Fibroblast of peridontal ligament (primary cell): ENCODE measurements at regions not wholly inside any gene's neighbourhood (a gene's known extent, or its start where the extent isn't known, plus 50 kb on each side); places are given as distances from the start of the nearest gene placed in this dataset.
A peak's percentile ranks its signal among the peaks of the same experiment; 100 is the strongest.

Experiments
- DNase-seq: peaks from one replicate; pipeline ENCODE4 v3.0.0-alpha.2; 2010; ENCODE audit errors: extremely low read depth

GRCh38 chr3:43866529-43867353, 176.0 kb downstream of the ABHD5 start:
- DNase-seq: peak; percentile 78

GRCh38 chr3:43867436-43868072, 176.8 kb downstream of the ABHD5 start:
- peak; percentile 85 for DNase-seq

GRCh38 chr3:43869491-43869890, 178.8 kb downstream of the ABHD5 start:
- no peak for DNase-seq

- peak; percentile 58 for DNase-seq
Observed at GRCh38 chr3:43870120-43870519, 179.4 kb downstream of the ABHD5 start.

GRCh38 chr3:43870844-43871626, 180.3 kb downstream of the ABHD5 start:
- no peak for DNase-seq

- DNase-seq: no peak
Observed at GRCh38 chr3:43871627-43872245, 181.0 kb downstream of the ABHD5 start.

- peak; percentile 66 for DNase-seq
Observed at GRCh38 chr3:43872301-43872700, 181.6 kb downstream of the ABHD5 start.

GRCh38 chr3:43872901-43873300, 182.2 kb downstream of the ABHD5 start:
- DNase-seq: peak; percentile 66

- DNase-seq: no peak
Observed at GRCh38 chr3:43873723-43874122, 183.0 kb downstream of the ABHD5 start.

GRCh38 chr3:43874290-43874689, 183.6 kb downstream of the ABHD5 start:
- no peak for DNase-seq

- DNase-seq: no peak
Observed at GRCh38 chr3:43874731-43875130, 184.0 kb downstream of the ABHD5 start.

GRCh38 chr3:43876648-43877047, 185.9 kb downstream of the ABHD5 start:
- no peak for DNase-seq

GRCh38 chr3:43879166-43879565, 188.4 kb downstream of the ABHD5 start:
- no peak for DNase-seq

- no peak for DNase-seq
Observed at GRCh38 chr3:43882976-43883680, 192.4 kb downstream of the ABHD5 start.

GRCh38 chr3:43883729-43884396, 193.1 kb downstream of the ABHD5 start:
- DNase-seq: no peak

- DNase-seq: no peak
Observed at GRCh38 chr3:43884581-43884980, 193.8 kb downstream of the ABHD5 start.

- no peak for DNase-seq
Observed at GRCh38 chr3:43885908-43886618, 195.3 kb downstream of the ABHD5 start.

- no peak for DNase-seq
Observed at GRCh38 chr3:43892061-43892460, 201.3 kb downstream of the ABHD5 start.

- no peak for DNase-seq
Observed at GRCh38 chr3:43892526-43892925, 201.8 kb downstream of the ABHD5 start.

- DNase-seq: no peak
Observed at GRCh38 chr3:43893727-43894126, 203.0 kb downstream of the ABHD5 start.
